ENCODE measurements at regions not wholly inside any gene's neighbourhood (a gene's known extent, or its start where the extent isn't known, plus 50 kb on each side); places are given as distances from the start of the nearest gene placed in this dataset.

GRCh38 chr5:40010436-40010835 is 585.7 kb upstream of the DAB2 start:
- Histone ChIP-seq H3K27me3 (ENCODE audit: control insufficient read depth in 1 of 2, insufficient read depth in 2 of 2, low read length in 1 of 2) (no peaks in the 10 kb centered on the region), H3K9me3 (ENCODE audit: control insufficient read depth, low read length) (no peaks in the 10 kb centered on the region), H3K36me3 (ENCODE audit: control insufficient read depth in 1 of 2, insufficient read depth in 2 of 2, low read length in 1 of 2) (no peaks in the 10 kb centered on the region), H3K27ac (ENCODE audit: low read depth in 1 of 2, low read length in 2 of 2) (no peak overlapping the region), H3K4me1 (ENCODE audit: control insufficient read depth in 1 of 2, insufficient read depth in 2 of 2, low read length in 2 of 2) (no peaks in the 10 kb centered on the region), H3K4me3 (ENCODE audit: low read length in 2 of 2) (no peak overlapping the region)
- intact Hi-C loops (cut with DNase I) = no loop called here
- ATAC-seq (ENCODE audit: low FRiP score) (no peak), DNase-seq (no peak)
- WGBS, 2 donors = 70 to 79% methylated on average over 1 of the region's 1 CpG

GRCh38 chr5:40006260-40006659 is 581.5 kb upstream of the DAB2 start:
- WGBS, 2 donors = 88 to 94% methylated on average over 1 of the region's 1 CpG

GRCh38 chr5:40001796-40002195 is 577.0 kb upstream of the DAB2 start:
- H3K4me3 ChIP-seq (ENCODE audit: low read length in 2 of 2) = no peak overlapping the region
- H3K27me3 ChIP-seq (ENCODE audit: control insufficient read depth in 1 of 2, insufficient read depth in 2 of 2, low read length in 1 of 2) = no peaks in the 10 kb centered on the region
- no peaks in the 10 kb centered on the region for H3K4me1 ChIP-seq (ENCODE audit: control insufficient read depth in 1 of 2, insufficient read depth in 2 of 2, low read length in 2 of 2)
- ATAC-seq (ENCODE audit: low FRiP score) (no peak), DNase-seq (no peak)
- 11 to 27% methylated on average over 1 of the region's 1 CpG for WGBS, 2 donors
- H3K36me3 ChIP-seq (ENCODE audit: control insufficient read depth in 1 of 2, insufficient read depth in 2 of 2, low read length in 1 of 2) = no peaks in the 10 kb centered on the region
- intact Hi-C loops (cut with DNase I) = no loop called here
- H3K9me3 ChIP-seq (ENCODE audit: control insufficient read depth, low read length) = no peaks in the 10 kb centered on the region
- no peak overlapping the region for H3K27ac ChIP-seq (ENCODE audit: low read depth in 1 of 2, low read length in 2 of 2)

More at GRCh38 chr5:40006260-40006659, 581.5 kb upstream of the DAB2 start:
- no peaks in the 10 kb centered on the region for H3K36me3 ChIP-seq (ENCODE audit: control insufficient read depth in 1 of 2, insufficient read depth in 2 of 2, low read length in 1 of 2)
- no peaks in the 10 kb centered on the region for H3K27me3 ChIP-seq (ENCODE audit: control insufficient read depth in 1 of 2, insufficient read depth in 2 of 2, low read length in 1 of 2)
- H3K27ac ChIP-seq (ENCODE audit: low read depth in 1 of 2, low read length in 2 of 2) = no peak overlapping the region
- no peak overlapping the region for H3K4me3 ChIP-seq (ENCODE audit: low read length in 2 of 2)
- DNase-seq = no peak
- no peaks in the 10 kb centered on the region for H3K9me3 ChIP-seq (ENCODE audit: control insufficient read depth, low read length)
- intact Hi-C loops (cut with DNase I) = no loop called here
- H3K4me1 ChIP-seq (ENCODE audit: control insufficient read depth in 1 of 2, insufficient read depth in 2 of 2, low read length in 2 of 2) = no peaks in the 10 kb centered on the region
- ATAC-seq (ENCODE audit: low FRiP score) = no peak

- no peaks in the 10 kb centered on the region for H3K27me3 ChIP-seq (ENCODE audit: control insufficient read depth in 1 of 2, insufficient read depth in 2 of 2, low read length in 1 of 2)
- intact Hi-C loops (cut with DNase I) = no loop called here
- ATAC-seq (ENCODE audit: low FRiP score) = no peak
- no peaks in the 10 kb centered on the region for H3K9me3 ChIP-seq (ENCODE audit: control insufficient read depth, low read length)
- H3K4me1 ChIP-seq (ENCODE audit: control insufficient read depth in 1 of 2, insufficient read depth in 2 of 2, low read length in 2 of 2) = no peaks in the 10 kb centered on the region
- no peak overlapping the region for H3K27ac ChIP-seq (ENCODE audit: low read depth in 1 of 2, low read length in 2 of 2)
- DNase-seq = no peak
- H3K36me3 ChIP-seq (ENCODE audit: control insufficient read depth in 1 of 2, insufficient read depth in 2 of 2, low read length in 1 of 2) = no peaks in the 10 kb centered on the region
- H3K4me3 ChIP-seq (ENCODE audit: low read length in 2 of 2) = no peak overlapping the region
These were observed 573.7 kb upstream of the DAB2 start for GRCh38 chr5:39998518-39998917.

GRCh38 chr5:39995990-39996389 is 571.2 kb upstream of the DAB2 start:
- DNase-seq = no peak
- H3K27ac ChIP-seq (ENCODE audit: low read depth in 1 of 2, low read length in 2 of 2) = no peak overlapping the region
- no peak for ATAC-seq (ENCODE audit: low FRiP score)
- H3K4me1 ChIP-seq (ENCODE audit: control insufficient read depth in 1 of 2, insufficient read depth in 2 of 2, low read length in 2 of 2) = no peaks in the 10 kb centered on the region
- WGBS, 2 donors = 85% methylated on average over 1 of the region's 1 CpG
- no peak overlapping the region for H3K4me3 ChIP-seq (ENCODE audit: low read length in 2 of 2)
- no peaks in the 10 kb centered on the region for H3K36me3 ChIP-seq (ENCODE audit: control insufficient read depth in 1 of 2, insufficient read depth in 2 of 2, low read length in 1 of 2)
- H3K9me3 ChIP-seq (ENCODE audit: control insufficient read depth, low read length) = no peaks in the 10 kb centered on the region
- intact Hi-C loops (cut with DNase I) = no loop called here
- no peaks in the 10 kb centered on the region for H3K27me3 ChIP-seq (ENCODE audit: control insufficient read depth in 1 of 2, insufficient read depth in 2 of 2, low read length in 1 of 2)

- H3K9me3 ChIP-seq (ENCODE audit: control insufficient read depth, low read length) = no peaks in the 10 kb centered on the region
- no peaks in the 10 kb centered on the region for H3K36me3 ChIP-seq (ENCODE audit: control insufficient read depth in 1 of 2, insufficient read depth in 2 of 2, low read length in 1 of 2)
- no peak overlapping the region for H3K4me3 ChIP-seq (ENCODE audit: low read length in 2 of 2)
- H3K27ac ChIP-seq (ENCODE audit: low read depth in 1 of 2, low read length in 2 of 2) = no peak overlapping the region
- WGBS, 2 donors = 11 to 29% methylated on average over 2 of the region's 2 CpGs
- intact Hi-C loops (cut with DNase I) = no loop called here
- no peak for DNase-seq
- H3K4me1 ChIP-seq (ENCODE audit: control insufficient read depth in 1 of 2, insufficient read depth in 2 of 2, low read length in 2 of 2) = no peaks in the 10 kb centered on the region
- ATAC-seq (ENCODE audit: low FRiP score) = no peak
- no peaks in the 10 kb centered on the region for H3K27me3 ChIP-seq (ENCODE audit: control insufficient read depth in 1 of 2, insufficient read depth in 2 of 2, low read length in 1 of 2)
These were observed 567.9 kb upstream of the DAB2 start for GRCh38 chr5:39992617-39993202.

- Histone ChIP-seq H3K4me1 (ENCODE audit: control insufficient read depth in 1 of 2, insufficient read depth in 2 of 2, low read length in 2 of 2) (no peaks in the 10 kb centered on the region), H3K9me3 (ENCODE audit: control insufficient read depth, low read length) (no peaks in the 10 kb centered on the region), H3K27me3 (ENCODE audit: control insufficient read depth in 1 of 2, insufficient read depth in 2 of 2, low read length in 1 of 2) (no peaks in the 10 kb centered on the region), H3K36me3 (ENCODE audit: control insufficient read depth in 1 of 2, insufficient read depth in 2 of 2, low read length in 1 of 2) (no peaks in the 10 kb centered on the region), H3K27ac (ENCODE audit: low read depth in 1 of 2, low read length in 2 of 2) (no peak overlapping the region), H3K4me3 (ENCODE audit: low read length in 2 of 2) (no peak overlapping the region)
- WGBS, 2 donors = 15 to 30% methylated on average over 2 of the region's 2 CpGs
- no peak for ATAC-seq (ENCODE audit: low FRiP score)
- intact Hi-C loops (cut with DNase I) = no loop called here
- no peak for DNase-seq
These were observed 561.8 kb upstream of the DAB2 start for GRCh38 chr5:39986614-39987013.

- no peaks in the 10 kb centered on the region for H3K27me3 ChIP-seq (ENCODE audit: control insufficient read depth in 1 of 2, insufficient read depth in 2 of 2, low read length in 1 of 2)
- intact Hi-C loops (cut with DNase I) = no loop called here
- no peaks in the 10 kb centered on the region for H3K9me3 ChIP-seq (ENCODE audit: control insufficient read depth, low read length)
- H3K4me1 ChIP-seq (ENCODE audit: control insufficient read depth in 1 of 2, insufficient read depth in 2 of 2, low read length in 2 of 2) = no peaks in the 10 kb centered on the region
- H3K27ac ChIP-seq (ENCODE audit: low read depth in 1 of 2, low read length in 2 of 2) = no peak overlapping the region
- no peaks in the 10 kb centered on the region for H3K36me3 ChIP-seq (ENCODE audit: control insufficient read depth in 1 of 2, insufficient read depth in 2 of 2, low read length in 1 of 2)
- no peak for ATAC-seq (ENCODE audit: low FRiP score)
- WGBS, 2 donors = 81 to 92% methylated on average over 1 of the region's 1 CpG
- H3K4me3 ChIP-seq (ENCODE audit: low read length in 2 of 2) = no peak overlapping the region
- DNase-seq = no peak
These were observed 555.3 kb upstream of the DAB2 start for GRCh38 chr5:39980056-39980455.

GRCh38 chr5:39977066-39977655 is 552.4 kb upstream of the DAB2 start:
- H3K4me1 ChIP-seq (ENCODE audit: control insufficient read depth in 1 of 2, insufficient read depth in 2 of 2, low read length in 2 of 2) = no peaks in the 10 kb centered on the region
- no peaks in the 10 kb centered on the region for H3K9me3 ChIP-seq (ENCODE audit: control insufficient read depth, low read length)
- ATAC-seq (ENCODE audit: low FRiP score) (no peak), DNase-seq (no peak)
- intact Hi-C loops (cut with DNase I) = no loop called here
- H3K4me3 ChIP-seq (ENCODE audit: low read length in 2 of 2) = no peak overlapping the region
- WGBS, 2 donors = 29 to 39% methylated on average over 3 of the region's 3 CpGs
- H3K27me3 ChIP-seq (ENCODE audit: control insufficient read depth in 1 of 2, insufficient read depth in 2 of 2, low read length in 1 of 2) = no peaks in the 10 kb centered on the region
- H3K36me3 ChIP-seq (ENCODE audit: control insufficient read depth in 1 of 2, insufficient read depth in 2 of 2, low read length in 1 of 2) = no peaks in the 10 kb centered on the region
- no peak overlapping the region for H3K27ac ChIP-seq (ENCODE audit: low read depth in 1 of 2, low read length in 2 of 2)

All from aorta (tissue), 5 donors.